ENCODE measurements at regions not wholly inside any gene's neighbourhood (a gene's known extent, or its start where the extent isn't known, plus 50 kb on each side); places are given as distances from the start of the nearest gene placed in this dataset.
"Not testable (repeated sequence)": the region's sequence is repeated elsewhere in the genome, so short reads cannot be mapped to it uniquely, and the experiment has no call there.

- not testable (repeated sequence) for DNase-seq
These were observed 109.6 kb upstream of the NBPF11 start for GRCh38 chr1:148261684-148262083.

GRCh38 chr1:148257886-148258285 lies 105.8 kb upstream of the NBPF11 start:
- DNase-seq = not testable (repeated sequence)

DNA sequence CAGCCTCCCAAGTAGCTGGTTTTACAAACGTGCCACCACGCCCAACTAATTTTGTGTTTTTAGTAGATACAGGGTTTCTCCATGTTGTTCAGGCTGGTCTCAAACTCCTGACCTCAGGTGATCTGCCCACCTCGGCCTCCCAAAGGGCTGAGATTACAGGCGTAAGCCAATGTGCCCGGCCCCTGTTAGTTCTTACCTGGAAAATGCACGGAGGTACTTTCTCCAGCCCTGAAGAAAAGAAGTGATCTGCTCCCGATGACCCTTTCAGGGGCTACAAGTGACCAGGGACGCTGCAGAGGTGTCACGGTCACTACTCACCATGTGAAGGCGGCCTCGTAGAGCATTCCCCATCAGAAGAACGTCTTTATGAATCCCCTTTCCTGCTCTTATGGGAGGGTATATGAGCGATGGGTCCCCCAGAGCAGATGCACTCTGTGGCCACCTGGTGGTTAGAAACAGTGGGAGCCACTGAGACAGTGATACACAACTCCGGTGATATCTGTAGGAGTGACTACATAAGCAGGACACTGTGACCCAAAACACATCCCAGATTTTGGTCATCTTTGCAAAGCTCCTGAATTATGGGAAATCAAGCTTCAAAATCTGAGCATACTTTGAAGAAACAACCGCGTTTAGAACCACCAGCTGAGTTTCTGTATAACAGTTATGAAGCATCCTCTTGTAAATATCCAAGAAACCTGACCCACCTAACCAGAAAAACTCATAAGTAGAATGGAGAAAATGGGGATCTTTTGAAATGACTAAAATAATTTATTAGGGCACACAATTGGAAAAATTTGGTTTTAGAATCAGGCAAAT lies 102.7 kb upstream of the NBPF11 start:
- DNase-seq = peak; percentile 42

GRCh38 chr1:148253808-148254207 lies 101.7 kb upstream of the NBPF11 start:
- not testable (repeated sequence) for DNase-seq

DNA sequence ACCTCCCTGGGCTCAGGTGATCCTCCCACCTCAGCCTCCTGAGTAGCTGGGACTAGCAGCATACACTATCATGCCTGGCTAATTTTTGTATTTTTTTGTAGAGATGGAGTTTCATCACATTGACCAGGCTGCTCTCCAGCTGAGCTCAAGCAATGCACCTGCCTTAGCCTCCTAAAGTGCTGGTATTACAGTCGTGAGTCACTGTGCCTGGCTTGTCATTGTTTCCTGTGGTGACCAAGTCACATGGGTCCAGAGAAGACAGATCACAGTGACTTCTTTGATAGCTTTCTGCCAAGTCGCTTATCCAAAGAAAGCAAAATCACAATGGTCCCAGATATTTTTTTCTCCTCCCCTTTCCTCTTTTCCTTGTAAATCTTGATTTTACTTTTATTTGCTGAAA lies 96.7 kb upstream of the NBPF11 start:
- DNase-seq = not testable (repeated sequence)

- not testable (repeated sequence) for DNase-seq
These were observed 94.3 kb upstream of the NBPF11 start for GRCh38 chr1:148246258-148246861.

DNA sequence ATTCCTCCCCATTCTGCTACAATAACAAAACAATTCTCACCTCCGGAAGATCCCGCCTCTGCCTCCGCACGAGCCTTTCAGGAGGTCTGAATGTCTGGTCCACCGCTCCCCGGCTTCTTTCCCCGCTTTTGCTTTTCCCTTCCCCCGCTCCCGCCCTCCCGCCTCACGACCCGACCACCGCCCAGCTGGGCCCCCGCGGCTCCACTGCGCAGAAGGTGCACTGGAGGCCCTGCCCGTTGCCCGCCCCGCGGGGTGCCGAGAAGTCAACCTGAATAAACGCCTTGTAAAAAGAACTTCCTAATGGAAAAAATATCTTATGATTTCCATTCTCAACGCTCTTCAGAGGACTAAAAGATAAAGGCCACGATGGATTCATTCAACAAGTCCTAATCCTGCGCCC lies 93.8 kb upstream of the NBPF11 start:
- not testable (repeated sequence) for DNase-seq

- not testable (repeated sequence) for DNase-seq
These were observed 93.4 kb upstream of the NBPF11 start for GRCh38 chr1:148245443-148245842.

DNA sequence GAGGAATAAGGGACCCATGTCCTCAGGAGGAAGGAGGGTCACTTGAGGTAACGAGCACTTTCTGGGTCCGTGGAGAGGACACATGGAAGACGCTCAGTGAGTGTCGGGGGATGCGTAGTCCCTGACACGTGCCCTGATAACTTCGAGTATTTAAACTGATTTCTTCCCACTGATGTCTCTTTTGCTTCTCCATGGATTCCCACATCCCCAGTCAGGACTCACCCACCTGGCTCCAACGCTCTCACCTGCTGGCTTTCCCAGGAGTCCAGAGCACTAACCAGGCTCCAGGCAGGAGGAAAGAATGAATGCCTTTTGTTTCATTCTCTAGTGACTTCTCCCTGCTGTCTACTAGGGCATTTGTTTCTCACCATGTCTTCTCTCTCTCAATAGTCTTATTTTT lies 81.2 kb upstream of the NBPF11 start:
- DNase-seq = not testable (repeated sequence)

DNA sequence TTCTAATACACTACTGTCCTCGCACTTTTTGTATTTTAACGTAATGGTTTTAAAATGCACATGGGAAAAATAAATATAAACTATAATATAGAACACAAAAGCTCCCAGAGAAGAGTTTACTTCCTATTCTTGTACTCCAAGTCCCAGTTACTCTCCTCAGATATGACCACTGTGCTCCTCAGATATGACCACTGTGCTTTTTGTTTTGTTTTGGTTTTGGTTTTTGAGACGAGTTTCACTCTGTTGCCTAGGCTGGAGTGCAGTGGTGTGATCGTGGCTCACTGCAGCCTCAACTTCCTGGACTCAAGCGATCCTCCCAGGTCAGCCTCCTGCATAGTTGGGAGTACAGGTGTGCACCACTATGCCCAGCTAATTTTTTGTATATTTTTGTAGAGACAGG lies 76.8 kb upstream of the NBPF11 start:
- DNase-seq = not testable (repeated sequence)

GRCh38 chr1:148222399-148223159 lies 70.5 kb upstream of the NBPF11 start:
- not testable (repeated sequence) for DNase-seq

DNA sequence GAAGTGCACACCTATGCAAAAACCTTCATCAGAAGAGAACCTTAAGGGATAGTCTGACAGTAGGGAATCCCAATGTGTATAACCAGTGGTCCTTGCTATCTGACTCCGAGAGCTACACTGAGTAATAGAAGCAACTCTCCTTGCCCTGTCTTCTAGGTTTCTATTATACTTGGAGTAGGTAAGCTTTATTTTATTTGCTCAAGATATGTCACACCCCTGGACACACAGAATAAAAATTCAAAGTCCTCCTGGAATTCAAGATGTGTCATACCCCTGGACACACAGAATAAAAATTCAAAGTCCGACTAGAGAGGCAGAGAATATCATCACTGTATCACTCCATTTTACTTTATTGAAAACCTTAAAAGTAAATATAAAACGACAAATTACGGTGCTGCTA lies 69.5 kb upstream of the NBPF11 start:
- DNase-seq = not testable (repeated sequence)

- DNase-seq = not testable (repeated sequence)
These were observed 67.1 kb upstream of the NBPF11 start for GRCh38 chr1:148219229-148219628.

DNA sequence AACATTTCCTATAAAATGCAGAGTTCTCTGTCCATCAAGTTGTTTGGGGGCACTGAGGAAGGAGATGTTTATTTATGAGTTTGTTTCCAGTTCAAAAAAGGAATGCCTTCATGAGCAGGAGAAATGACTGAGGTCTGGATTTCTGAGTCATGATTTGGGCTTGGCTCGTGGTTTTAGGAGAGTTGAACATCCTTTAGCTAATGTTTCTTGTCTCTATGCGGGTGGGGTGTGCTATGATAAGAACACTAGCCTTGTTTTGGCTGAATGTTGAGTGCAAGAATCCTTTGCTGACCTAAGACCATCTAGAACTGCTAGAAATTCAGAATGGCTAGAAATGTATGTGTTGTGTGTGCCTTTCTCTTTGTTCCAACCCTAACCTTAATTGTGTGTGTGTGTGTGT lies 59.1 kb upstream of the NBPF11 start:
- not testable (repeated sequence) for DNase-seq

DNA sequence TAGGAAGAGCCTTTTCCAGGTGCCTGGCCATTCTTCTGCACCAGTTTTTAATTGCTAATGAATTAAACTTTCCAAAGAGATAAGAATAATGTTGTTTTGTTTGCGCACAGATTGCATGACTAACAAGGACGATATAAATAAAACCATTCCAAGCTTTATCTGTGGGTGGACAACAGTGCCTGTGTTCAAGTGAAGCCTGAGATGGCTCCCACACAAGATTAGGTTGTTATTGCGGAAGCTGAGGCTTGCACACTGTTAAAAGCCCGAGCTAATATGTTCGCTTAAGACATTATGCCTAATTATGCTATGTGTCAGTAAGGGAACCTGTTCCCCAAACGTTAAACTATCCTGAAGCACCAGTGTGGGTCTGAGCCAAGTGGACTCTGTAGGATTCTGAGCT lies 58.5 kb upstream of the NBPF11 start:
- not testable (repeated sequence) for DNase-seq

DNA sequence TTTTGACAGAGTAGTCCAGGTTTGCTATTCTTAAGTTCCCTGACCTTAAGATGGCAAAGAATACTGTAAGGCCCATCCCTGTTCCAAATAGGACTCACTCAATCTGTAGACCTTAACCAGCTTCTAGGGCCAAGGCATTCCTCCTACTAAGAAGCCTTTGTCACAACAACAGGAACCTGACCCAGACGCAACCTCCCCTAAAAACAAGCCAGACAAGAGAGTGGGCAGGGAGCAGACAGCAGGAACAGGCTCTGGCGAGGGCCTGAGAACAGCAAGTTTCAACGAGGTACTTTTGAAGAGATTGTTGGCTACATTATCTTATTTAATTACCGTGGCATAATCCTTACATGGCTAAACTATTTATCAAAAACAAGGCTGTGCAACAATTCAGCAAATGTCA lies 58.1 kb upstream of the NBPF11 start:
- DNase-seq = not testable (repeated sequence)

- not testable (repeated sequence) for DNase-seq
These were observed 49.9 kb upstream of the NBPF11 start for GRCh38 chr1:148202013-148202412.
